ENCODE measurements at regions not wholly inside any gene's neighbourhood (a gene's known extent, or its start where the extent isn't known, plus 50 kb on each side); places are given as distances from the start of the nearest gene placed in this dataset.

DNA sequence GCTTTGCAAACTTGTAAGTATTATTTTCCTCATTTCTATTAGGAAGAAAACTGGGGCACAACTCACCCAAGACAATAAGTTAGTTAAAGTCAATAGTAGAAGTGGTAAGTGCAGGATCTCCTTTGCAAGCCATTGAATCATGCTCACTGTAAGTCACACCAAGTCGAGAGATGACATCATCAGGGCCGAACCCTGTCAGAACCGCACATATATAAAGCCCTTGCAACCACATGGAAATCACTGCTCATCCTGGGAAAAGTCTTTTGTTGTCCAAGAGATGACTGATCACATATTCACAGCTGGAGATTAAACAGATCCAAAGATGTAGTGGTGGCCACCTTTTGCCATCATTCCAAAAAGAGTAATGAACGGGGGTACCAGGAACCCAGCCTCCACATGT is 484.8 kb upstream of the ID2 start:
- Histone ChIP-seq H4K20me1 (ENCODE audit: insufficient read depth) (no peaks in the 10 kb centered on the region), H3K27ac (no peak overlapping the region), H3K4me1 (ENCODE audit: low read depth, poor library complexity, severe bottlenecking) (no peaks in the 10 kb centered on the region), H2AFZ (ENCODE audit: low read depth) (no peak overlapping the region), H3K27me3 (ENCODE audit: insufficient read depth, low read depth) (no peaks in the 10 kb centered on the region), H3K4me2 (no peak overlapping the region), H3K79me2 (ENCODE audit: insufficient read depth, low read depth) (no peaks in the 10 kb centered on the region), H3K36me3 (ENCODE audit: insufficient read depth) (no peaks in the 10 kb centered on the region), H3K9ac (no peak overlapping the region), H3K4me3 (IDR thresholded peaks at IDR 0.05; ENCODE audit: insufficient read depth, low read depth, low read length) (no peak overlapping the region)
- TF ChIP-seq CTCF (conservative IDR thresholded peaks at IDR 0.05; ENCODE audit: low read depth, low read length), result no peak

- TF ChIP-seq CTCF (conservative IDR thresholded peaks at IDR 0.05; ENCODE audit: low read depth, low read length), result no peak
- Histone ChIP-seq H3K4me2 (no peak overlapping the region), H3K4me1 (ENCODE audit: low read depth, poor library complexity, severe bottlenecking) (no peaks in the 10 kb centered on the region)
These were observed 484.0 kb upstream of the ID2 start for GRCh38 chr2:8197825-8198224.

GRCh38 chr2:8198766-8199382 is 483.0 kb upstream of the ID2 start:
- TF ChIP-seq CTCF (conservative IDR thresholded peaks at IDR 0.05; ENCODE audit: low read depth, low read length), result no peak
- Histone ChIP-seq H3K27ac (no peak overlapping the region), H3K4me2 (no peak overlapping the region)

More at GRCh38 chr2:8197825-8198224, 484.0 kb upstream of the ID2 start:
- Histone ChIP-seq H3K79me2 (ENCODE audit: insufficient read depth, low read depth) (no peaks in the 10 kb centered on the region), H3K9ac (no peak overlapping the region), H2AFZ (ENCODE audit: low read depth) (no peak overlapping the region), H3K27ac (no peak overlapping the region), H4K20me1 (ENCODE audit: insufficient read depth) (no peaks in the 10 kb centered on the region), H3K36me3 (ENCODE audit: insufficient read depth) (no peaks in the 10 kb centered on the region), H3K4me3 (IDR thresholded peaks at IDR 0.05; ENCODE audit: insufficient read depth, low read depth, low read length) (no peak overlapping the region), H3K27me3 (ENCODE audit: insufficient read depth, low read depth) (no peaks in the 10 kb centered on the region)

DNA sequence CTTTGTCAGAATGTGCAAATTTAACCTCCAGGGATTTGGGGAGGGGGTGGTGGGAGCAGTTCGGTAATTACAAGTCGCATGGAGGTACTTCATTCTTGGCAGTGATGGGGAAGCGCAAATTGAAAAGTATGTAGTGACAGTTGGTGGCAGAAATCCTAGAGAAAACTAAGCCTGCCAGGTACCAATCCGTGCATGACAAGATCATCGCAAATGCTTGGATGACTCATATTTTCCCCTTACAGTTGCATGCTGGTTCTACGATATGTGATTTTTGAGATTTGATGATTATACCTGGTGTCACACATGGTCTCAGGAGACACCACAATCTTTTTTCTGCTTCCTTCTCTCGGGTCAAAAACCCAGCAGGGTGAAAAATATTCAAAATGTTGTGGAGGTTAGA is 479.7 kb upstream of the ID2 start:
- Histone ChIP-seq H3K27me3 (ENCODE audit: insufficient read depth, low read depth) (no peaks in the 10 kb centered on the region), H3K4me3 (IDR thresholded peaks at IDR 0.05; ENCODE audit: insufficient read depth, low read depth, low read length) (no peak overlapping the region), H3K4me2 (no peak overlapping the region), H3K9ac (no peak overlapping the region), H3K27ac (no peak overlapping the region), H4K20me1 (ENCODE audit: insufficient read depth) (no peaks in the 10 kb centered on the region), H3K4me1 (ENCODE audit: low read depth, poor library complexity, severe bottlenecking) (no peaks in the 10 kb centered on the region), H3K79me2 (ENCODE audit: insufficient read depth, low read depth) (no peaks in the 10 kb centered on the region), H2AFZ (ENCODE audit: low read depth) (no peak overlapping the region), H3K36me3 (ENCODE audit: insufficient read depth) (no peaks in the 10 kb centered on the region)
- TF ChIP-seq CTCF (conservative IDR thresholded peaks at IDR 0.05; ENCODE audit: low read depth, low read length), result no peak

More at GRCh38 chr2:8198766-8199382, 483.0 kb upstream of the ID2 start:
- H3K27me3 ChIP-seq (ENCODE audit: insufficient read depth, low read depth), result no peaks in the 10 kb centered on the region
- H3K79me2 ChIP-seq (ENCODE audit: insufficient read depth, low read depth), result no peaks in the 10 kb centered on the region
- H4K20me1 ChIP-seq (ENCODE audit: insufficient read depth), result no peaks in the 10 kb centered on the region
- no peak overlapping the region for H3K9ac ChIP-seq
- no peak overlapping the region for H3K4me3 ChIP-seq (IDR thresholded peaks at IDR 0.05; ENCODE audit: insufficient read depth, low read depth, low read length)
- no peak overlapping the region for H2AFZ ChIP-seq (ENCODE audit: low read depth)
- no peaks in the 10 kb centered on the region for H3K36me3 ChIP-seq (ENCODE audit: insufficient read depth)
- no peaks in the 10 kb centered on the region for H3K4me1 ChIP-seq (ENCODE audit: low read depth, poor library complexity, severe bottlenecking)

All from KMS-11 (cell line).